ENCODE measurements at regions not wholly inside any gene's neighbourhood (a gene's known extent, or its start where the extent isn't known, plus 50 kb on each side); places are given as distances from the start of the nearest gene placed in this dataset.

- DNase-seq, result no peak
- H3K27me3 ChIP-seq (replicated peaks), result no peaks in the 10 kb centered on the region
- H3K36me3 ChIP-seq (replicated peaks), result no peaks in the 10 kb centered on the region
- H3K27ac ChIP-seq, result no peak overlapping the region
- in situ Hi-C loops (cut with HindIII; ENCODE audit: low pct_ligation_motif_present, low sequenced_read_pairs), result no loop called here
- no peak overlapping the region for H3K4me3 ChIP-seq (ENCODE audit: low read depth, low read length)
- no peak for TF ChIP-seq CTCF (IDR thresholded peaks at IDR 0.05; ENCODE audit: low read depth, low read length, missing control alignments)
Observed at GRCh38 chr6:6808915-6809314, 220.4 kb downstream of the LY86 start.

GRCh38 chr6:6810727-6811126 is 222.2 kb downstream of the LY86 start:
- TF ChIP-seq CTCF (IDR thresholded peaks at IDR 0.05; ENCODE audit: low read depth, low read length, missing control alignments), result no peak
- peak overlapping the region; percentile 53 for H3K4me3 ChIP-seq (ENCODE audit: low read depth, low read length)
- H3K27me3 ChIP-seq (replicated peaks), result no peaks in the 10 kb centered on the region
- in situ Hi-C loops (cut with HindIII; ENCODE audit: low pct_ligation_motif_present, low sequenced_read_pairs), result no loop called here
- no peaks in the 10 kb centered on the region for H3K36me3 ChIP-seq (replicated peaks)
- no peak for DNase-seq
- H3K27ac ChIP-seq, result no peak overlapping the region

GRCh38 chr6:6811128-6812009 is 222.8 kb downstream of the LY86 start:
- peak; percentile 35 for DNase-seq
- no peak for TF ChIP-seq CTCF (IDR thresholded peaks at IDR 0.05; ENCODE audit: low read depth, low read length, missing control alignments)
- no peaks in the 10 kb centered on the region for H3K36me3 ChIP-seq (replicated peaks)
- in situ Hi-C loops (cut with HindIII; ENCODE audit: low pct_ligation_motif_present, low sequenced_read_pairs), result no loop called here
- H3K27me3 ChIP-seq (replicated peaks), result no peaks in the 10 kb centered on the region
- H3K4me3 ChIP-seq (ENCODE audit: low read depth, low read length), result peak overlapping the region; percentile 53
- peak overlapping the region; percentile 22 for H3K27ac ChIP-seq

DNA sequence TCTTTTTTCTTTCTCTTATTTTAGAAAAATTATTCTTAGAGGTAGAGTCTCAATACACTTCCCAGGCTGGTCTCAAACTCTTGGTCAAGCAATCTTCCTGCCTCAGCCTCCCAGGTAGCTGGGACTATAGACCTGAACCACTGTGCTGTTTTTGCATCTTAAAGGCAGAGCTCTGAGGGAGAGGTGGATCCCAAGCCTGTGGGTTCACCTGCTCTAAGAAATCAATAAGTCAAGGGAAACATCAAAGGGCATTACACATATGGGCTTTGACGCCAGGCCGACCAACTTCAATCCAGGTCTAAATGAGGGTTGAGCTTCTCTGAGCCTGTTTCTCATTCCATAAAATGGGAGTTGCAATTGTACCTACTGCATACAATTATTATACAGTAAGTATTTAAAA is 223.9 kb downstream of the LY86 start:
- H3K36me3 ChIP-seq (replicated peaks), result no peaks in the 10 kb centered on the region
- no peak overlapping the region for H3K4me3 ChIP-seq (ENCODE audit: low read depth, low read length)
- in situ Hi-C loops (cut with HindIII; ENCODE audit: low pct_ligation_motif_present, low sequenced_read_pairs), result no loop called here
- no peak for TF ChIP-seq CTCF (IDR thresholded peaks at IDR 0.05; ENCODE audit: low read depth, low read length, missing control alignments)
- DNase-seq, result no peak
- H3K27me3 ChIP-seq (replicated peaks), result no peaks in the 10 kb centered on the region
- no peak overlapping the region for H3K27ac ChIP-seq

DNA sequence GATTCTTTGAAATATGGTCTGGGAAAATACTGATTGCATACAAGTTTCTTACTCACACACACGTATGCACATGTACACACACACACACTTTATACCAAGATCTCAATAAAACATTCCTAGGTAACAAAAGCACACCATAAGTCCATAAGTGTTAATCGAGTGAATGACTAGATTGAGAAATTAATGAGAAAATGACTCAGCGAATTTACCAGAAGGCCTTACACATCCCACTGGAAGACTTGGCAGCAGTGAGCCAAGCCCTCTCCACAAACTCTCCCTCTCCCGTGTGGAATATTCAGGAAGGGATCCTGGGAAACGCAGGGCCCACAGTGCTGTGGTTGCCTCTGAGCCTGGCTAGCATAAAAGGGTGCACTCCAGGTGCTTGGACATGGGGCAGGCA is 227.2 kb downstream of the LY86 start:
- TF ChIP-seq CTCF (IDR thresholded peaks at IDR 0.05; ENCODE audit: low read depth, low read length, missing control alignments), result no peak
- in situ Hi-C loops (cut with HindIII; ENCODE audit: low pct_ligation_motif_present, low sequenced_read_pairs), result no loop called here
- Histone ChIP-seq H3K4me3 (ENCODE audit: low read depth, low read length) (no peak overlapping the region), H3K27me3 (replicated peaks) (no peaks in the 10 kb centered on the region), H3K36me3 (replicated peaks) (no peaks in the 10 kb centered on the region), H3K27ac (no peak overlapping the region)
- DNase-seq, result no peak

DNA sequence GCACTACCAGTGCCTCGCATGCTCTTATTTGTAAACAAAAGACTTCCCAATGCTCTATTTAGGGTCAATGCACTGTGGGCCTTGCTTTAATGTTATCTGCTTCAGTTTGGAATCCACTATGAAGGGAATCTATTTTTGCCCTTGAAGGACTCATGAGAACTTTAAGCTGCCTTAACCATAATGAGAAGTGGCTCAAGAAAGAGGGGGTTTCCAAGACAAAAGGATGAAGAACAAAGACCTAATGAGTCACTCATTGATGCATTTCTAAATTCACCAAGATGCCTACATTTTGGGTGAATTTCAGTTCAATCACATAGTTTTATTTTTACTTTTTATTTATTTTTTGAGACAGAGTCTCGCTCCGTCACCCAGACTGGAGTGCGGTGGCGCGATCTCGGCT is 228.2 kb downstream of the LY86 start:
- Histone ChIP-seq H3K4me3 (ENCODE audit: low read depth, low read length) (no peak overlapping the region), H3K36me3 (replicated peaks) (no peaks in the 10 kb centered on the region), H3K27ac (no peak overlapping the region), H3K27me3 (replicated peaks) (no peaks in the 10 kb centered on the region)
- no peak for TF ChIP-seq CTCF (IDR thresholded peaks at IDR 0.05; ENCODE audit: low read depth, low read length, missing control alignments)
- in situ Hi-C loops (cut with HindIII; ENCODE audit: low pct_ligation_motif_present, low sequenced_read_pairs), result no loop called here
- no peak for DNase-seq

Measured in brain microvascular endothelial cell (primary cell).